H1 (cell line): ENCODE measurements at regions not wholly inside any gene's neighbourhood (a gene's known extent, or its start where the extent isn't known, plus 50 kb on each side); places are given as distances from the start of the nearest gene placed in this dataset.

Experiments used
- CTCF ChIA-PET: fragments of 300-600 bp; sonication (Branson Sonifier 250); formaldehyde crosslinking; loops from one replicate; lab custom pipeline; 2021; ENCODE audit not compliant: partially characterized antibody; lab: Charles Lee
- POLR2A ChIA-PET: fragments of 300-600 bp; sonication (Branson Sonifier 250); formaldehyde crosslinking; loops from one replicate; lab custom pipeline; 2021; ENCODE audit warnings: inconsistent platforms; ENCODE audit not compliant: partially characterized antibody; lab: Charles Lee
- DNase-seq, 2 experiments: peaks; one replicate each; pipeline versions ENCODE4 v3.0.0 to v3.0.0-alpha.2; 2010 to 2022; ENCODE audit warnings: low spot score in 2 of 2, low read depth in 1 of 2, mixed read lengths in 1 of 2
- FAIRE-seq: peaks from 2 replicates; lab custom pipeline; 2011; peaks lifted over from hg19 to GRCh38; lab: Jason Lieb, UNC
- H2AFZ ChIP-seq: 2 replicates; pipeline ENCODE4 v1.8.1; 2012; ENCODE audit warnings: low read length, inconsistent platforms
- H2AK5ac ChIP-seq: 2 replicates; pipeline ENCODE4 v1.6.1; 2013; ENCODE audit warnings: low read depth, low read length
- H2BK120ac ChIP-seq: replicated peaks from 2 replicates; pipeline ENCODE3; 2013; ENCODE audit warnings: low read depth, low read length, inconsistent platforms
- H2BK12ac ChIP-seq: 2 replicates; pipeline ENCODE4 v1.6.1; 2013; ENCODE audit warnings: low read depth, low read length
- H2BK15ac ChIP-seq: 2 replicates; pipeline ENCODE4 v1.6.1; 2013; ENCODE audit warnings: low read length
- H2BK20ac ChIP-seq: 2 replicates; pipeline ENCODE4 v1.6.1; 2013; ENCODE audit warnings: low read length
- H2BK5ac ChIP-seq: 2 replicates; pipeline ENCODE4 v1.6.1; 2013; ENCODE audit warnings: low read depth, low read length
- H3K14ac ChIP-seq: 2 replicates; pipeline ENCODE4 v1.6.1; 2013; ENCODE audit warnings: inconsistent platforms; ENCODE audit not compliant: insufficient read length
- H3K18ac ChIP-seq: 2 replicates; pipeline ENCODE4 v1.6.1; 2013; ENCODE audit warnings: low read length; ENCODE audit errors: extremely low read depth
- H3K23ac ChIP-seq: 2 replicates; pipeline ENCODE4 v1.6.1; 2013; ENCODE audit warnings: inconsistent platforms; ENCODE audit not compliant: insufficient read length
- H3K23me2 ChIP-seq: 2 replicates; pipeline ENCODE4 v1.6.1; 2013; ENCODE audit warnings: low read depth, low read length
- H3K27ac ChIP-seq: 2 replicates; pipeline ENCODE4 v1.6.1; 2011; ENCODE audit warnings: low read depth, low read length, inconsistent platforms
- H3K27me3 ChIP-seq, 4 experiments: replicated peaks in 1 of 4; 1 replicate in 1 of 4; 2 replicates in 3 of 4; pipeline versions ENCODE4 v1.6.1 to v1.8.1; 2011 to 2013; ENCODE audit warnings: low read length in 3 of 4, mild to moderate bottlenecking in 3 of 4, inconsistent platforms in 2 of 4, mixed read lengths in 2 of 4, moderate library complexity in 1 of 4; ENCODE audit not compliant: control insufficient read depth in 3 of 4, insufficient read depth in 3 of 4; ENCODE audit errors: extremely low read depth in 1 of 4
- H3K36me3 ChIP-seq, 4 experiments: 2 replicates each; pipeline versions ENCODE4 v1.6.1 to v1.8.1; 2011 to 2013; ENCODE audit warnings: mild to moderate bottlenecking in 4 of 4, low read length in 3 of 4, moderate library complexity in 2 of 4, control low read depth in 1 of 4, inconsistent platforms in 1 of 4; ENCODE audit not compliant: insufficient read depth in 4 of 4, control insufficient read depth in 2 of 4
- H3K4ac ChIP-seq: replicated peaks from 2 replicates; pipeline ENCODE3; 2013; ENCODE audit warnings: low read length, low read depth, mixed read lengths, inconsistent platforms; ENCODE audit not compliant: insufficient read length
- H3K4me1 ChIP-seq, 4 experiments: replicated peaks in 1 of 4; 1 replicate in 1 of 4; 2 replicates in 3 of 4; pipeline versions ENCODE4 v1.6.1 to v1.8.1; 2011 to 2013; ENCODE audit warnings: low read length in 3 of 4, inconsistent platforms in 2 of 4, mixed read lengths in 1 of 4; ENCODE audit not compliant: insufficient read depth in 4 of 4, control insufficient read depth in 3 of 4
- H3K4me2 ChIP-seq, 2 experiments: 2 replicates each; pipeline versions ENCODE4 v1.6.1 to v1.8.1; 2011 to 2013; ENCODE audit warnings: low read depth in 2 of 2, low read length in 2 of 2, control low read depth in 1 of 2, inconsistent platforms in 1 of 2, mild to moderate bottlenecking in 1 of 2; ENCODE audit not compliant: insufficient read depth in 1 of 2
- H3K4me3 ChIP-seq, 4 experiments: fragments of 200-600, 300-600 bp in 1 of 4; sonication (generic), shearing (Covaris generic), sonication (Bioruptor Twin) in 1 of 4; 2 replicates each; pipeline versions ENCODE4 v1.5.1 to v1.8.1; 2011 to 2016; ENCODE audit warnings: low read length in 4 of 4, low read depth in 3 of 4, control low read depth in 2 of 4, inconsistent platforms in 2 of 4, mild to moderate bottlenecking in 2 of 4, mixed read lengths in 1 of 4, moderate library complexity in 1 of 4; ENCODE audit not compliant: insufficient read depth in 2 of 4; ENCODE audit errors: extremely low read depth in 1 of 4
- H3K56ac ChIP-seq: replicated peaks from 2 replicates; pipeline ENCODE3; 2013; ENCODE audit warnings: low read depth, mild to moderate bottlenecking, mixed read lengths, low read length, inconsistent platforms; ENCODE audit not compliant: insufficient read length
- H3K79me1 ChIP-seq: 2 replicates; pipeline ENCODE4 v1.6.1; 2013; ENCODE audit warnings: low read depth, low read length, control low read depth
- H3K79me2 ChIP-seq, 2 experiments: 2 replicates each; pipeline versions ENCODE4 v1.6.1 to v1.8.1; 2012 to 2013; ENCODE audit warnings: low read length in 2 of 2, mild to moderate bottlenecking in 2 of 2, inconsistent platforms in 1 of 2; ENCODE audit not compliant: insufficient read depth in 2 of 2, control insufficient read depth in 1 of 2
- H3K9ac ChIP-seq, 4 experiments: replicated peaks in 1 of 4; 1 replicate in 1 of 4; 2 replicates in 3 of 4; pipeline versions ENCODE4 v1.6.1 to v1.8.1; 2011 to 2013; ENCODE audit warnings: low read depth in 3 of 4, low read length in 3 of 4, control low read depth in 2 of 4, mild to moderate bottlenecking in 2 of 4, moderate library complexity in 2 of 4, inconsistent platforms in 1 of 4; ENCODE audit errors: extremely low read depth in 1 of 4
- H3K9me3 ChIP-seq, 2 experiments: 2 replicates each; pipeline versions ENCODE4 v1.6.1 to v1.8.1; 2012 to 2013; ENCODE audit warnings: mild to moderate bottlenecking in 2 of 2, moderate library complexity in 2 of 2, control low read depth in 1 of 2, inconsistent platforms in 1 of 2, low read depth in 1 of 2, low read length in 1 of 2, mixed read lengths in 1 of 2; ENCODE audit not compliant: insufficient read depth in 2 of 2
- H4K20me1 ChIP-seq, 2 experiments: replicated peaks in 1 of 2; 2 replicates each; pipeline versions ENCODE3 to v1.8.1; 2011 to 2013; ENCODE audit warnings: inconsistent platforms in 2 of 2, low read length in 2 of 2, mild to moderate bottlenecking in 1 of 2; ENCODE audit not compliant: insufficient read depth in 2 of 2, control insufficient read depth in 1 of 2
- H4K5ac ChIP-seq: 2 replicates; pipeline ENCODE4 v1.6.1; 2013; ENCODE audit warnings: low read length, low read depth, mixed read lengths, inconsistent platforms; ENCODE audit not compliant: insufficient read length
- H4K8ac ChIP-seq: 2 replicates; pipeline ENCODE4 v1.8.0; 2013; ENCODE audit warnings: mild to moderate bottlenecking, moderate library complexity, low read length, inconsistent platforms; ENCODE audit not compliant: insufficient read depth; ENCODE audit errors: extremely low read depth
- H4K91ac ChIP-seq: replicated peaks from 2 replicates; pipeline ENCODE3; 2013; ENCODE audit warnings: low read length, mixed read lengths, inconsistent platforms; ENCODE audit not compliant: insufficient read length
- EZH2 ChIP-seq: fragments of 200-600 bp; sonication (generic); IDR thresholded peaks from 2 replicates; pipeline ENCODE4 v1.7.1; 2012; ENCODE audit warnings: low read depth, mild to moderate bottlenecking, moderate library complexity, low read length, inconsistent platforms; ENCODE audit not compliant: severe bottlenecking
- HDAC2 ChIP-seq, 2 experiments: fragments of 300-600 bp in 1 of 2; sonication (generic) in 1 of 2; IDR thresholded peaks; 2 replicates each; pipeline ENCODE4 v1.6.1; 2011 to 2012; ENCODE audit warnings: low read depth in 2 of 2, low read length in 2 of 2, mild to moderate bottlenecking in 2 of 2, moderate library complexity in 2 of 2, borderline replicate concordance in 1 of 2, inconsistent platforms in 1 of 2
- HDAC6 ChIP-seq: IDR thresholded peaks from one replicate; pipeline ENCODE4 v1.7.1; 2012; ENCODE audit warnings: low read depth, mild to moderate bottlenecking, inconsistent platforms, low read length, moderate library complexity
- KDM4A ChIP-seq: IDR thresholded peaks from one replicate; pipeline ENCODE4 v1.7.1; 2012; ENCODE audit warnings: low read depth, mild to moderate bottlenecking, moderate library complexity, low read length, inconsistent platforms; ENCODE audit not compliant: severe bottlenecking
- POU5F1 ChIP-seq: IDR thresholded peaks from 2 replicates; pipeline ENCODE4 v1.6.1; 2011; ENCODE audit warnings: low read depth, mild to moderate bottlenecking, low read length, moderate library complexity
- RBBP5 ChIP-seq: IDR thresholded peaks from 2 replicates; pipeline ENCODE4 v1.7.1; 2012; ENCODE audit warnings: low read depth, mild to moderate bottlenecking, inconsistent platforms, low read length, moderate library complexity, borderline replicate concordance
- WGBS, 2 experiments: shearing (Covaris generic) in 1 of 2; methylation state at CpG; one replicate each; pipeline versions ENCODE4 v1.1.6 to v1.1.7; 2013 to 2015; ENCODE audit warnings: low lambda C conversion rate in 2 of 2, mixed read lengths in 2 of 2, inconsistent platforms in 1 of 2, low coverage in 1 of 2, missing lambda C conversion rate in 1 of 2; ENCODE audit not compliant: insufficient replicate concordance in 2 of 2, insufficient coverage in 1 of 2, insufficient read length in 1 of 2; ENCODE audit errors: extremely low coverage in 1 of 2, missing lambda C conversion rate in 1 of 2; 5-methylcytosine and 5-hydroxymethylcytosine counted together

GRCh38 chr14:26935733-26936132 lies 337.9 kb upstream of the NOVA1 start:
- no peaks in the 10 kb centered on the region for H3K27me3 ChIP-seq
- no peaks in the 10 kb centered on the region for H3K79me1 ChIP-seq
- H3K23me2 ChIP-seq = no peaks in the 10 kb centered on the region
- H3K4me1 ChIP-seq = no peaks in the 10 kb centered on the region
- H3K4me2 ChIP-seq = no peak overlapping the region
- H3K4ac ChIP-seq = no peak overlapping the region
- peaks cover 0 to 4% (median 0%) of the 10 kb centered on the region in 4 experiments; a peak in 1 of 8 replicates for H3K36me3 ChIP-seq
- no peak overlapping the region for H2AFZ ChIP-seq
- POLR2A ChIA-PET = no interaction called here
- no peak overlapping the region for H4K8ac ChIP-seq
- H2BK120ac ChIP-seq = no peak overlapping the region
- H2BK12ac ChIP-seq = no peak overlapping the region
- FAIRE-seq (no peak), DNase-seq (no peak)
- H2AK5ac ChIP-seq = no peak overlapping the region
- WGBS, 2 experiments = 93% methylated on average over 4 of the region's 4 CpGs; no CpG with 5 or more reads in 1 of the 2 experiments
- no peaks in the 10 kb centered on the region for H3K79me2 ChIP-seq
- peaks cover 12% of the 10 kb centered on the region in 2 experiments; a peak in 3 of 4 replicates for H3K9me3 ChIP-seq
- H4K20me1 ChIP-seq = no peaks in the 10 kb centered on the region
- CTCF ChIA-PET = interaction anchor here (1.0 kb wide), 1 partner anchor 19 kb away, joined by 3 read pairs; no protein-coding TSS in a partner anchor
- no peak overlapping the region for H3K14ac ChIP-seq
- H2BK20ac ChIP-seq = no peak overlapping the region
- H2BK5ac ChIP-seq = no peak overlapping the region
- no peak for TF ChIP-seq RBBP5
- no peak for TF ChIP-seq HDAC2 (IDR thresholded peaks at IDR 0.05; ENCODE audit: borderline replicate concordance in 1 of 2, low read depth in 2 of 2, low read length in 2 of 2)
- 0 out of 2 replicates have a peak, but pooled peaks have one; percentile 18 for TF ChIP-seq POU5F1
- TF ChIP-seq HDAC6 = no peak
- no peak for TF ChIP-seq KDM4A
- no peak for TF ChIP-seq EZH2
- no peak overlapping the region for H3K18ac ChIP-seq
- H3K9ac ChIP-seq = no peak overlapping the region
- H3K56ac ChIP-seq = no peak overlapping the region
- H4K91ac ChIP-seq = no peak overlapping the region
- no peak overlapping the region for H3K27ac ChIP-seq
- no peak overlapping the region for H2BK15ac ChIP-seq
- no peak overlapping the region for H3K4me3 ChIP-seq
- no peak overlapping the region for H3K23ac ChIP-seq
- no peak overlapping the region for H4K5ac ChIP-seq
